HuH-7.5 (cell line): ENCODE measurements at regions not wholly inside any gene's neighbourhood (a gene's known extent, or its start where the extent isn't known, plus 50 kb on each side); places are given as distances from the start of the nearest gene placed in this dataset.
"Not testable (repeated sequence)": the region's sequence is repeated elsewhere in the genome, so short reads cannot be mapped to it uniquely, and the experiment has no call there.

ENCODE experiments used
- DNase-seq: peaks from one replicate; pipeline ENCODE4 v3.0.0; 2011; ENCODE audit warnings: low spot score

GRCh38 chr15:95616306-95616705, 714.2 kb upstream of the NR2F2 start:
- no peak for DNase-seq

- no peak for DNase-seq
Observed at GRCh38 chr15:95620934-95621579, 709.4 kb upstream of the NR2F2 start.

- no peak for DNase-seq
Observed at GRCh38 chr15:95622843-95623242, 707.7 kb upstream of the NR2F2 start.

GRCh38 chr15:95624100-95624499, 706.4 kb upstream of the NR2F2 start:
- no peak for DNase-seq

- no peak for DNase-seq
Observed at GRCh38 chr15:95624616-95625361, 705.7 kb upstream of the NR2F2 start.

- no peak for DNase-seq
Observed at GRCh38 chr15:95626501-95627361, 703.8 kb upstream of the NR2F2 start.

GRCh38 chr15:95629503-95630168, 700.9 kb upstream of the NR2F2 start:
- DNase-seq: no peak

GRCh38 chr15:95630683-95631082, 699.8 kb upstream of the NR2F2 start:
- DNase-seq: no peak

GRCh38 chr15:95635666-95636065, 694.8 kb upstream of the NR2F2 start:
- no peak for DNase-seq

- DNase-seq: no peak
Observed at GRCh38 chr15:95636107-95636506, 694.4 kb upstream of the NR2F2 start.

- DNase-seq: not testable (repeated sequence)
Observed at GRCh38 chr15:95637234-95637633, 693.3 kb upstream of the NR2F2 start.

GRCh38 chr15:95639208-95639607, 691.3 kb upstream of the NR2F2 start:
- DNase-seq: no peak

- no peak for DNase-seq
Observed at GRCh38 chr15:95644100-95644875, 686.2 kb upstream of the NR2F2 start.

- no peak for DNase-seq
Observed at GRCh38 chr15:95645791-95646338, 684.6 kb upstream of the NR2F2 start.

- DNase-seq: no peak
Observed at GRCh38 chr15:95646484-95647273, 683.8 kb upstream of the NR2F2 start.

GRCh38 chr15:95647531-95648277, 682.8 kb upstream of the NR2F2 start:
- DNase-seq: no peak

- no peak for DNase-seq
Observed at GRCh38 chr15:95653361-95653805, 677.1 kb upstream of the NR2F2 start.

- DNase-seq: no peak
Observed at GRCh38 chr15:95655089-95655607, 675.4 kb upstream of the NR2F2 start.

GRCh38 chr15:95656595-95656994, 673.9 kb upstream of the NR2F2 start:
- no peak for DNase-seq
